GM18519 (cell line): ENCODE measurements at regions not wholly inside any gene's neighbourhood (a gene's known extent, or its start where the extent isn't known, plus 50 kb on each side); places are given as distances from the start of the nearest gene placed in this dataset.

Source experiments
- ATAC-seq: cut with Tn5 transposase; IDR thresholded peaks from one replicate; pipeline ENCODE4 v1.9.1; 2021; ENCODE audit warnings: mild to moderate bottlenecking, moderate library complexity; ENCODE audit not compliant: unreplicated experiment, low FRiP score

GRCh38 chr7:12119620-12120303, 91.3 kb upstream of the TMEM106B start:
- ATAC-seq: no peak

GRCh38 chr7:12120632-12121031, 90.5 kb upstream of the TMEM106B start:
- ATAC-seq: no peak

DNA sequence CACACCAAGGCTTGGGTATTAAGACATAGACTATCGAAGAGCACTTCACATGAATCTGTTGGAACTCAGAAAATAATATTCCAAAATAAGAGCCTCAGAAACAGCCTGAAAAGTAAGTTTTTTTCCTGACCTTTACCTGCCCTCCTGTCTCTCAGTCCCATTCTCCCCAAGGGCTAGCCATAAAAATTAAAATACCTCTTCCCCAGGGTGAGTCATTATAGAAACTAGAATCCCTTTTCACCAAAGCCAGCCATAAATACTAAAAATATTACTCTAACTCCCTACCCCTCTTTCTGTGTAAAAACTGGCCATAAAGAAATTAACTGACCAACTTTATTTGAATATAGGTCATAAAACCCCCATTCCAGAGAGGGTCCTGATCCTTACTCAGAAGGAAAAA, 87.9 kb upstream of the TMEM106B start:
- ATAC-seq: no peak

DNA sequence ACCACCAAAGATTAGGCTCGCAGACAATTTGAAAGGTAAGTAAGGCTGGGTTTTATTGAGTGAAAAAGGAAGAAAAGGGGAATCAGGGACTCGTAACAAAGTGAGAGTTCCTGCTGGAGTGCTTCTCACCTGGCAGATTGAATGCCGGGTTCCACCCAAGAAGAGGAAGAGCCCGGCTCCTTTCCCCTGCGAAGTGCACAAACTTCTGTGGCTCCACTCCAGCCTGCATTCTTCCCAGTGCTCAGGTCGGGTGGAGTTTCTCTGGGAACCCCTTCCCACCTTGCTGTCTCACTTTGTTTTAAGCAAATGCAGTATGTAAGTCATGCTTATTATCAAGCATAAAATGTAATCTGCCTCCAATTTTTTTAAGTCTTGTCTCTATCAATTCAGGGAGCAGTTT, 87.1 kb upstream of the TMEM106B start:
- no peak for ATAC-seq

DNA sequence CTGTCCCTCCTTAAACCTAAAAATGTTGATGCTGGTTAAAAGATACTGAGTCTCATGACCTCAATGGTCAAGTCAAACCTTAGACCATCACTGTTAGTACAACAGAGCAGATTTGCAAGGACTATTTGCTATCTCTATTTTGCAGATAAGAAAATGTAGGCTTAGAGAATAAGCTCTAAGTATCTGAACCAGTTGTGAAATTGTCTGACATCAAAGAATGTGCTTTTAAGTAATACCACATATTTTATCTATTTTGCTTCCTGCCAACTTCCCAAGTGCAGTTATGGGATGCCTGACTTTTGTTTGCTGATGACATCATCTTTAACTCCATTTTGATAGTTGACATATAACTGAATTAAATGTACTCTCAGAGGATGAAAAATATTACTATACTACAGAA, 83.6 kb upstream of the TMEM106B start:
- ATAC-seq: no peak

GRCh38 chr7:12130609-12131008, 80.5 kb upstream of the TMEM106B start:
- no peak for ATAC-seq

- ATAC-seq: no peak
Observed at GRCh38 chr7:12131122-12131521, 80.0 kb upstream of the TMEM106B start.

- no peak for ATAC-seq
Observed at GRCh38 chr7:12133865-12134264, 77.2 kb upstream of the TMEM106B start.

DNA sequence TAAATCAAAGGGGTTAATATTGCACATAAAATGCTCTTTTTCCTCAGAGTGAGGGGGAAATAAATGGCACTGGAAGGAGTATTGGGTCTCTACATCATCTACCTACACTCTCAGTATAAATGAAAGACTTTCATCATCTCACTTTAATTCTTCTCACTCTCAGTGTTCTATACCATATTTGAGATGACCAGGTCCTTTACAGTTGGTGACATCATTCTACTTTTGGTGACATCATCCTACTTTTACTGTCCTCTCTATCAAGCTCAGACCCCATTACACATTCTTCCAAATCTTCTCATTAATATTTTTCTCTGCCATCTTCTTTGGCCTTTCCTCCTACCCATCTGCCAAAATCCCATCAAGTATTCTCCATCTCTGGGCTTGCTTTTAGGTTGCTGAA, 74.6 kb upstream of the TMEM106B start:
- no peak for ATAC-seq

- ATAC-seq: no peak
Observed at GRCh38 chr7:12137283-12137682, 73.8 kb upstream of the TMEM106B start.

GRCh38 chr7:12138421-12138820, 72.7 kb upstream of the TMEM106B start:
- no peak for ATAC-seq

DNA sequence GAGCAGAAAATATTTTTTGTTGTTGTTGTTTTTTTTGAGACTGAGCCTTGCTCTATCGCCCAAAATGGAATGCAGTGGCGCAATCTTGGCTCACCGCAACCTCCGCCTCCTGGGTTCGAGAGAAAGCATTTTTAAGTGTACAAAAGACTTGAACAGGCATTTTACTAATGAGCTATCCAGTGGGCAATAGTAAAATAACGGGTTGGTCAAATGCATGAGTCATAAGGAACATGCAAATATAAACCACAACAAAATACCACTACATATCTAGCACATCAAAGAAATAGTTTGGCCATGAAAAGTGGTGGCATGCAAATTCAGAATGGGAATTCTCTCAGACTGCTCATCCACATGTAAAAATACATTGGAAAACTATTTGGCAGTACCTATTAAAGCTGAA, 71.7 kb upstream of the TMEM106B start:
- no peak for ATAC-seq

- ATAC-seq: no peak
Observed at GRCh38 chr7:12146813-12147212, 64.3 kb upstream of the TMEM106B start.

DNA sequence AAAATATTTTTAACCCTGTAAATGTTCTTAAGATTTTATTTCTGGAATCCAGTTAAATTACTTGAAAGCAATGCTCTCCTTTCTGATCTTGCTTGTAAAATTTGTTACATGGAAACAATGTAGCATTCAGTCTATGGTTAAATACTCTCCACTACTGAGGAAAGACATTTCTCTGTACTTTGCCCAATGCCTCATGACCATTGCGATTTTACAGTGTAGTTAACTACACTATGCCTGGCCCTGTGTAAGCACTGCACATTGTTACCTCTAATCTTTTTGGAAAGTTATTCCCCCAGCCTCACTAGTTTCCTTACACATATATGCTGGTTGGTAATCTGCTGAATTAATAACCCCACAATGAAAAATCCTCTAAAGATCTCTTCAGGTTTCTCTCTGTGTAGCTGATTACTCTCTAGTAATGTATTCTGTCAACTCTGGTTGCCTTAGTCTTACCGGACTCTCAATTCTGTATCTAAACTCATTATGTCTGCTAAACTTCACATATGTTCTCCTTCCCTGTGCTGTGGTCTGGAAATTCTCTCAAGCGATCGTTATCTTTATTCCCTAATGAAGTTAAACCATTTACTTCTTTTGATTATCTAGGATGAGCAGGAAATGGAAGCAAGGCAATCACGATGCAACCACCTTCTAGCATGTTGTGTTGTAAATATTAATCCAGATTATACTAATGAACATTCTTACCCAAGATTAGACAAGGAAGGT, 58.7 kb upstream of the TMEM106B start:
- ATAC-seq: no peak

GRCh38 chr7:12154119-12154518, 57.0 kb upstream of the TMEM106B start:
- ATAC-seq: no peak

GRCh38 chr7:12157517-12157916, 53.6 kb upstream of the TMEM106B start:
- no peak for ATAC-seq

GRCh38 chr7:12158334-12159060, 52.6 kb upstream of the TMEM106B start:
- no peak for ATAC-seq

DNA sequence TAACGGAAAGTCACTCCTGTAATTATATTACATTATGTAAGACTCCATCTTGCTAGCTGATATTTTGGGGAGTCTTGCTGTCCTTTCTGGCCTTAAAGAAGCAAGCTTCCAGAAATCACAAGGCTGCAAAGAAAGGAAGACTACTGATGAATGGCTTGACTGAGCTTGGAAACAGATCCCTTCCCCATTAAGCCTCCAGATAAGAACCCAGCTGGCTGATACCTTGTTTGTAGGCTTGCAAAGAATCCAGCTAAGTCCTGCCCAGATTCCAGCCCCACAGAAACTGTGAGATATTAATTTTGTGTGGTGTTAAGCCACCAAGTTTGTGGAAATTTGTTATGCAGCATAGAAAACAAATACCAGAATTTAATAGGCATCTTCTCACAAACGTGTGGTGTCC, 49.9 kb upstream of the TMEM106B start:
- ATAC-seq: no peak
